ENCODE measurements at regions not wholly inside any gene's neighbourhood (a gene's known extent, or its start where the extent isn't known, plus 50 kb on each side); places are given as distances from the start of the nearest gene placed in this dataset.

- TF ChIP-seq SP1 (CRISPR knock-in tag; conservative IDR thresholded peaks at IDR 0.05) (no peak), ELF4 (CRISPR knock-in tag; IDR thresholded peaks at IDR 0.05; ENCODE audit: low read depth) (no peak), MAX (CRISPR knock-in tag; IDR thresholded peaks at IDR 0.05) (no peak), TP53 (CRISPR knock-in tag; IDR thresholded peaks at IDR 0.05) (no peak), ZNF416 (CRISPR knock-in tag; IDR thresholded peaks at IDR 0.05) (no peak), EMX1 (CRISPR knock-in tag; IDR thresholded peaks at IDR 0.05) (no peak), E2F4 (CRISPR knock-in tag; IDR thresholded peaks at IDR 0.05; ENCODE audit: borderline replicate concordance, low read depth) (no peak)
- Mint-ChIP-seq H3K4me3 (no peak overlapping the region), H3K36me3 (no peaks in the 10 kb centered on the region), H3K27me3 (ENCODE audit: low read depth) (no peaks in the 10 kb centered on the region), H3K4me1 (peaks cover 12% of the 10 kb centered on the region), H3K9me3 (peaks cover 7% of the 10 kb centered on the region; the same call in 1 of the 2 replicates), H3K27ac (no peak overlapping the region)
- no peak for ATAC-seq
- ChIA-PET CTCF (no interaction called here), POLR2A (no interaction called here)
- DNase-seq (ENCODE audit: low spot score), result no peak
Measured at GRCh38 chr2:177000715-177001072, 211.9 kb upstream of the HNRNPA3 start.

- TF ChIP-seq AR (CRISPR knock-in tag; IDR thresholded peaks at IDR 0.05) (no peak), ARID4B (CRISPR knock-in tag; IDR thresholded peaks at IDR 0.05; ENCODE audit: borderline replicate concordance) (no peak), FOXP1 (CRISPR knock-in tag; IDR thresholded peaks at IDR 0.05; ENCODE audit: borderline replicate concordance) (no peak), MAX (CRISPR knock-in tag; IDR thresholded peaks at IDR 0.05) (no peak), HMGA2 (CRISPR knock-in tag; IDR thresholded peaks at IDR 0.05) (no peak), USF1 (CRISPR knock-in tag; IDR thresholded peaks at IDR 0.05) (no peak), RORB (CRISPR knock-in tag; IDR thresholded peaks at IDR 0.05) (no peak), IRF1 (CRISPR knock-in tag; IDR thresholded peaks at IDR 0.05) (no peak), CDX4 (CRISPR knock-in tag; IDR thresholded peaks at IDR 0.05; ENCODE audit: borderline replicate concordance) (no peak), SMAD3 (CRISPR knock-in tag; IDR thresholded peaks at IDR 0.05; ENCODE audit: borderline replicate concordance) (no peak), ZBTB43 (CRISPR knock-in tag; IDR thresholded peaks at IDR 0.05) (no peak), E2F4 (CRISPR knock-in tag; IDR thresholded peaks at IDR 0.05; ENCODE audit: borderline replicate concordance, low read depth) (no peak), MYBL2 (CRISPR knock-in tag; IDR thresholded peaks at IDR 0.05) (no peak), ZNF232 (CRISPR knock-in tag; IDR thresholded peaks at IDR 0.05) (no peak), MXD4 (CRISPR knock-in tag; IDR thresholded peaks at IDR 0.05; ENCODE audit: borderline replicate concordance) (no peak), GABPB1 (CRISPR knock-in tag; IDR thresholded peaks at IDR 0.05) (no peak), ATF1 (CRISPR knock-in tag; IDR thresholded peaks at IDR 0.05) (no peak)
- ATAC-seq, result peak; percentile 51
- no peaks in the 10 kb centered on the region for H3K27me3 Mint-ChIP-seq (ENCODE audit: low read depth)
- H3K9me3 Mint-ChIP-seq, result peaks cover 13% of the 10 kb centered on the region
- no peak for DNase-seq (ENCODE audit: low spot score)
- peaks cover 12% of the 10 kb centered on the region for H3K4me1 Mint-ChIP-seq
- POLR2A ChIA-PET, result no interaction called here
- CTCF ChIA-PET, result no interaction called here
- no peak overlapping the region for H3K4me3 Mint-ChIP-seq
- H3K27ac Mint-ChIP-seq, result no peak overlapping the region
- peaks cover 4% of the 10 kb centered on the region for H3K36me3 Mint-ChIP-seq
Measured at GRCh38 chr2:177001334-177001733, 211.3 kb upstream of the HNRNPA3 start.

Measured in WTC11 (cell line).